ENCODE measurements at regions not wholly inside any gene's neighbourhood (a gene's known extent, or its start where the extent isn't known, plus 50 kb on each side); places are given as distances from the start of the nearest gene placed in this dataset.

- DNase-seq (no peak), ATAC-seq (no peak)
- CTCF ChIA-PET, result interaction anchor here (2.0 kb wide), 1 partner anchor 97 kb away, joined by 8 read pairs; no protein-coding TSS in a partner anchor
- H3K4me3 Mint-ChIP-seq, result no peak overlapping the region
- no peaks in the 10 kb centered on the region for H3K36me3 Mint-ChIP-seq (ENCODE audit: low read depth)
- no peak for TF ChIP-seq CTCF (IDR thresholded peaks at IDR 0.05)
- H3K4me1 Mint-ChIP-seq (ENCODE audit: low read depth), result peaks cover 9% of the 10 kb centered on the region
- no peaks in the 10 kb centered on the region for H3K27me3 Mint-ChIP-seq
- no peaks in the 10 kb centered on the region for H3K9me3 Mint-ChIP-seq
- H3K27ac Mint-ChIP-seq, result no peak overlapping the region
- POLR2A ChIA-PET, result interaction anchor here (1.4 kb wide), 1 partner anchor 81 kb away, joined by 3 read pairs; no protein-coding TSS in a partner anchor
- intact Hi-C loops (cut with micrococcal nuclease), result no loop called here
Observed at GRCh38 chr1:239800861-239801260, 290.8 kb upstream of the FMN2 start.

GRCh38 chr1:239802275-239802674 is 289.4 kb upstream of the FMN2 start:
- Mint-ChIP-seq H3K4me1 (ENCODE audit: low read depth) (peaks cover 9% of the 10 kb centered on the region), H3K9me3 (no peaks in the 10 kb centered on the region), H3K36me3 (ENCODE audit: low read depth) (no peaks in the 10 kb centered on the region), H3K4me3 (no peak overlapping the region), H3K27ac (no peak overlapping the region), H3K27me3 (no peaks in the 10 kb centered on the region)
- POLR2A ChIA-PET, result interaction anchor here (1.4 kb wide), 1 partner anchor 83 kb away, joined by 3 read pairs; no protein-coding TSS in a partner anchor
- DNase-seq, result no peak
- TF ChIP-seq CTCF (IDR thresholded peaks at IDR 0.05), result no peak
- CTCF ChIA-PET, result interaction anchor here (0.9 to 2.1 kb wide), 7 partner anchors 9 to 399 kb away, joined by 3 to 8 read pairs (median 4); no protein-coding TSS in a partner anchor
- intact Hi-C loops (cut with micrococcal nuclease), result no loop called here
- no peak for ATAC-seq

- Mint-ChIP-seq H3K36me3 (ENCODE audit: low read depth) (no peaks in the 10 kb centered on the region), H3K4me3 (no peak overlapping the region), H3K27me3 (no peaks in the 10 kb centered on the region), H3K9me3 (no peaks in the 10 kb centered on the region), H3K4me1 (ENCODE audit: low read depth) (peaks cover 9% of the 10 kb centered on the region), H3K27ac (no peak overlapping the region)
- no peak for TF ChIP-seq CTCF (IDR thresholded peaks at IDR 0.05)
- ChIA-PET POLR2A (no interaction called here), CTCF (no interaction called here)
- DNase-seq (no peak), ATAC-seq (no peak)
- intact Hi-C loops (cut with micrococcal nuclease), result no loop called here
Observed at GRCh38 chr1:239803781-239804180, 287.9 kb upstream of the FMN2 start.

- Mint-ChIP-seq H3K27me3 (no peaks in the 10 kb centered on the region), H3K4me1 (ENCODE audit: low read depth) (peaks cover 9% of the 10 kb centered on the region), H3K27ac (no peak overlapping the region), H3K4me3 (no peak overlapping the region), H3K36me3 (ENCODE audit: low read depth) (no peaks in the 10 kb centered on the region), H3K9me3 (no peaks in the 10 kb centered on the region)
- no peak for DNase-seq
- ChIA-PET POLR2A (interaction anchor here (0.7 kb wide), 1 partner anchor 33 kb away, joined by 3 read pairs; no protein-coding TSS in a partner anchor), CTCF (interaction anchor here (0.6 to 1.3 kb wide), 2 partner anchors 87 to 184 kb away, joined by 3 read pairs; no protein-coding TSS in a partner anchor)
- TF ChIP-seq CTCF (IDR thresholded peaks at IDR 0.05), result no peak
- intact Hi-C loops (cut with micrococcal nuclease), result no loop called here
- no peak for ATAC-seq
Observed at GRCh38 chr1:239804266-239804665, 287.4 kb upstream of the FMN2 start.

- no peaks in the 10 kb centered on the region for H3K36me3 Mint-ChIP-seq (ENCODE audit: low read depth)
- H3K4me3 Mint-ChIP-seq, result no peak overlapping the region
- no peak for TF ChIP-seq CTCF (IDR thresholded peaks at IDR 0.05)
- no peaks in the 10 kb centered on the region for H3K27me3 Mint-ChIP-seq
- peaks cover 11% of the 10 kb centered on the region for H3K4me1 Mint-ChIP-seq (ENCODE audit: low read depth)
- no peak for ATAC-seq
- POLR2A ChIA-PET, result no interaction called here
- H3K27ac Mint-ChIP-seq, result no peak overlapping the region
- intact Hi-C loops (cut with micrococcal nuclease), result no loop called here
- no peak for DNase-seq
- CTCF ChIA-PET, result interaction anchor here (1.3 kb wide), 1 partner anchor 185 kb away, joined by 3 read pairs; no protein-coding TSS in a partner anchor
- no peaks in the 10 kb centered on the region for H3K9me3 Mint-ChIP-seq
Observed at GRCh38 chr1:239805042-239805441, 286.6 kb upstream of the FMN2 start.

Measured in activated CD8-positive, alpha-beta T cell treated with anti-CD3 and anti-CD28 coated beads for 36 hours (primary cell).